Endodermal cell (in vitro differentiated cells): ENCODE measurements at regions not wholly inside any gene's neighbourhood (a gene's known extent, or its start where the extent isn't known, plus 50 kb on each side); places are given as distances from the start of the nearest gene placed in this dataset.

Experiments
- DNase-seq: peaks from one replicate; pipeline ENCODE4 v3.0.0-alpha.2; 2017
- H3K27ac ChIP-seq: 2 replicates; pipeline ENCODE4 v1.5.1; 2013; ENCODE audit warnings: mild to moderate bottlenecking, low read depth, low read length, moderate library complexity
- H3K27me3 ChIP-seq: 2 replicates; pipeline ENCODE4 v1.6.1; 2013; ENCODE audit warnings: mild to moderate bottlenecking, low read length, moderate library complexity; ENCODE audit not compliant: insufficient read depth, control insufficient read depth, poor library complexity, severe bottlenecking
- H3K36me3 ChIP-seq: 2 replicates; pipeline ENCODE4 v1.7.0; 2013; ENCODE audit warnings: mild to moderate bottlenecking, low read length, moderate library complexity; ENCODE audit not compliant: control insufficient read depth, insufficient read depth
- H3K4me1 ChIP-seq: one replicate; pipeline ENCODE4 v1.7.0; 2013; ENCODE audit warnings: low read length; ENCODE audit not compliant: control insufficient read depth, insufficient read depth
- H3K4me3 ChIP-seq: 2 replicates; pipeline ENCODE4 v1.5.1; 2013; ENCODE audit warnings: mild to moderate bottlenecking, low read length, moderate library complexity
- H3K9ac ChIP-seq: 2 replicates; pipeline ENCODE4 v1.6.1; 2013; ENCODE audit warnings: mild to moderate bottlenecking, low read length, moderate library complexity; ENCODE audit not compliant: poor library complexity, severe bottlenecking; ENCODE audit errors: extremely low read depth
- H3K9me3 ChIP-seq: 2 replicates; pipeline ENCODE4 v1.6.1; 2013; ENCODE audit warnings: mild to moderate bottlenecking, low read length, moderate library complexity; ENCODE audit not compliant: control insufficient read depth
- H3K27ac Mint-ChIP-seq: 2 replicates; pipeline ENCODE4 v1.8.0; 2020; ENCODE audit warnings: mixed read lengths
- H3K27me3 Mint-ChIP-seq: 2 replicates; pipeline ENCODE4 v1.8.0; 2021; ENCODE audit warnings: mild to moderate bottlenecking, mixed read lengths; ENCODE audit not compliant: insufficient read depth
- H3K36me3 Mint-ChIP-seq: 2 replicates; pipeline ENCODE4 v1.8.0; 2020; ENCODE audit warnings: low read depth, mixed read lengths
- H3K4me1 Mint-ChIP-seq: 2 replicates; pipeline ENCODE4 v1.8.0; 2020; ENCODE audit warnings: mixed read lengths
- H3K4me3 Mint-ChIP-seq: 2 replicates; pipeline ENCODE4 v1.8.0; 2020; ENCODE audit warnings: mild to moderate bottlenecking, moderate library complexity, mixed read lengths
- H3K9me3 Mint-ChIP-seq: 2 replicates; pipeline ENCODE4 v1.8.0; 2020; ENCODE audit warnings: mild to moderate bottlenecking, mixed read lengths
- CTCF ChIP-seq: fragments of 200-600 bp; sonication (generic); conservative IDR thresholded peaks from 2 replicates; pipeline ENCODE4 v1.5.0; 2021; ENCODE audit warnings: antibody characterized with exemption, mild to moderate bottlenecking
- WGBS, 2 experiments: methylation state at CpG; one replicate each; pipeline versions ENCODE4 v1.1.5 to v1.1.7; 2013; ENCODE audit warnings: missing lambda C conversion rate in 2 of 2, mixed read lengths in 1 of 2; ENCODE audit not compliant: insufficient coverage in 1 of 2, insufficient read length in 1 of 2; 5-methylcytosine and 5-hydroxymethylcytosine counted together

GRCh38 chr6:100152201-100152600 lies 158.2 kb upstream of the MCHR2 start:
- no peaks in the 10 kb centered on the region for H3K4me1 Mint-ChIP-seq
- no peaks in the 10 kb centered on the region for H3K27me3 Mint-ChIP-seq

GRCh38 chr6:100144991-100145390 lies 151.0 kb upstream of the MCHR2 start:
- Mint-ChIP-seq H3K36me3 (no peaks in the 10 kb centered on the region), H3K4me3 (no peak overlapping the region), H3K27me3 (no peaks in the 10 kb centered on the region), H3K27ac (no peak overlapping the region), H3K4me1 (no peaks in the 10 kb centered on the region), H3K9me3 (no peaks in the 10 kb centered on the region)
- no peak for DNase-seq
- Histone ChIP-seq H3K4me3 (no peak overlapping the region), H3K27ac (no peak overlapping the region), H3K27me3 (no peaks in the 10 kb centered on the region), H3K9ac (no peak overlapping the region), H3K9me3 (no peaks in the 10 kb centered on the region), H3K4me1 (no peaks in the 10 kb centered on the region), H3K36me3 (no peaks in the 10 kb centered on the region)
- 87 to 93% methylated on average over 2 of the region's 2 CpGs for WGBS, 2 experiments
- no peak for TF ChIP-seq CTCF

More at GRCh38 chr6:100152201-100152600, 158.2 kb upstream of the MCHR2 start:
- H3K27ac Mint-ChIP-seq, result no peak overlapping the region
- TF ChIP-seq CTCF, result no peak
- H3K4me3 Mint-ChIP-seq, result no peak overlapping the region
- Histone ChIP-seq H3K36me3 (no peaks in the 10 kb centered on the region), H3K9me3 (no peaks in the 10 kb centered on the region), H3K4me1 (peaks cover 6% of the 10 kb centered on the region), H3K27me3 (no peaks in the 10 kb centered on the region), H3K27ac (no peak overlapping the region), H3K9ac (no peak overlapping the region), H3K4me3 (no peak overlapping the region)
- WGBS, 2 experiments, result 94% methylated on average over 1 of the region's 1 CpG; no CpG with 5 or more reads in 1 of the 2 experiments
- H3K36me3 Mint-ChIP-seq, result no peaks in the 10 kb centered on the region
- no peak for DNase-seq
- H3K9me3 Mint-ChIP-seq, result no peaks in the 10 kb centered on the region

- TF ChIP-seq CTCF, result no peak
- Mint-ChIP-seq H3K36me3 (no peaks in the 10 kb centered on the region), H3K9me3 (no peaks in the 10 kb centered on the region), H3K4me1 (no peaks in the 10 kb centered on the region), H3K27ac (no peak overlapping the region), H3K4me3 (no peak overlapping the region), H3K27me3 (no peaks in the 10 kb centered on the region)
- no peaks in the 10 kb centered on the region for H3K4me1 ChIP-seq
- no peaks in the 10 kb centered on the region for H3K9me3 ChIP-seq
- no peak overlapping the region for H3K9ac ChIP-seq
- peak overlapping the region; percentile 53 for H3K27ac ChIP-seq
- DNase-seq, result no peak
- no peak overlapping the region for H3K4me3 ChIP-seq
- 87 to 100% methylated on average over 2 to 4 of the region's 4 CpGs for WGBS, 2 experiments
- H3K36me3 ChIP-seq, result no peaks in the 10 kb centered on the region
- no peaks in the 10 kb centered on the region for H3K27me3 ChIP-seq
Observed at GRCh38 chr6:100138346-100139022, 144.5 kb upstream of the MCHR2 start.
